GM12892 (cell line): ENCODE measurements at regions not wholly inside any gene's neighbourhood (a gene's known extent, or its start where the extent isn't known, plus 50 kb on each side); places are given as distances from the start of the nearest gene placed in this dataset.

Experiments
- DNase-seq: peaks from one replicate; pipeline ENCODE4 v3.0.0; 2011; ENCODE audit not compliant: insufficient read length
- FAIRE-seq: peaks from 2 replicates; lab custom pipeline; 2011; peaks lifted over from hg19 to GRCh38; lab: Jason Lieb, UNC
- POLR2A ChIP-seq: IDR thresholded peaks from 2 replicates; pipeline ENCODE4 v1.6.1; 2011; ENCODE audit warnings: low read depth, low read length, control low read depth
- POLR2AphosphoS5 ChIP-seq: IDR thresholded peaks from 2 replicates; pipeline ENCODE4 v1.6.1; 2011; ENCODE audit warnings: low read depth, low read length, control low read depth
- TAF1 ChIP-seq: IDR thresholded peaks from 2 replicates; pipeline ENCODE4 v1.6.1; 2011; ENCODE audit warnings: low read depth, mild to moderate bottlenecking, control low read depth, low read length, borderline replicate concordance

- FAIRE-seq (no peak), DNase-seq (no peak)
- TF ChIP-seq POLR2AphosphoS5 (no peak), TAF1 (no peak), POLR2A (no peak)
Observed at GRCh38 chr9:69955536-69956355, 87.9 kb upstream of the MAMDC2 start.

- FAIRE-seq (no peak), DNase-seq (no peak)
- TF ChIP-seq POLR2AphosphoS5 (no peak), TAF1 (no peak), POLR2A (no peak)
Observed at GRCh38 chr9:69961843-69962242, 81.8 kb upstream of the MAMDC2 start.

GRCh38 chr9:69963803-69964202, 79.8 kb upstream of the MAMDC2 start:
- DNase-seq (no peak), FAIRE-seq (no peak)
- TF ChIP-seq POLR2AphosphoS5 (no peak), TAF1 (no peak), POLR2A (no peak)

- TF ChIP-seq POLR2AphosphoS5 (no peak), POLR2A (no peak)
- no peak for FAIRE-seq
- no peak for DNase-seq
Observed at GRCh38 chr9:69964446-69964845, 79.2 kb upstream of the MAMDC2 start.

- FAIRE-seq (no peak), DNase-seq (no peak)
- no peak for TF ChIP-seq POLR2A
- TF ChIP-seq POLR2AphosphoS5, result no peak
Observed at GRCh38 chr9:69965416-69966145, 78.1 kb upstream of the MAMDC2 start.

GRCh38 chr9:69967344-69967743, 76.3 kb upstream of the MAMDC2 start:
- TF ChIP-seq POLR2AphosphoS5 (no peak), TAF1 (no peak), POLR2A (no peak)
- DNase-seq (no peak), FAIRE-seq (no peak)

- no peak for FAIRE-seq
- TF ChIP-seq TAF1 (no peak), POLR2AphosphoS5 (no peak), POLR2A (no peak)
- DNase-seq, result no peak
Observed at GRCh38 chr9:69970001-69970533, 73.6 kb upstream of the MAMDC2 start.

- FAIRE-seq (peak; percentile 80), DNase-seq (peak; percentile 14)
- TF ChIP-seq POLR2A, result no peak
Observed at GRCh38 chr9:69971643-69972449, 71.8 kb upstream of the MAMDC2 start.

- FAIRE-seq, result no peak
- no peak for DNase-seq
- TF ChIP-seq POLR2A, result no peak
- no peak for TF ChIP-seq POLR2AphosphoS5
- TF ChIP-seq TAF1, result no peak
Observed at GRCh38 chr9:69975681-69976080, 68.0 kb upstream of the MAMDC2 start.

GRCh38 chr9:69976152-69976551, 67.5 kb upstream of the MAMDC2 start:
- FAIRE-seq (no peak), DNase-seq (no peak)
- TF ChIP-seq POLR2AphosphoS5 (no peak), POLR2A (no peak), TAF1 (no peak)

GRCh38 chr9:69980041-69980440, 63.6 kb upstream of the MAMDC2 start:
- no peak for TF ChIP-seq POLR2AphosphoS5
- TF ChIP-seq TAF1, result no peak
- TF ChIP-seq POLR2A, result no peak
- DNase-seq, result no peak
- no peak for FAIRE-seq

- FAIRE-seq (no peak), DNase-seq (no peak)
- TF ChIP-seq POLR2A, result no peak
- TF ChIP-seq TAF1, result no peak
- TF ChIP-seq POLR2AphosphoS5, result no peak
Observed at GRCh38 chr9:69980591-69980990, 63.1 kb upstream of the MAMDC2 start.
